GM23248 (cell line): ENCODE measurements at regions not wholly inside any gene's neighbourhood (a gene's known extent, or its start where the extent isn't known, plus 50 kb on each side); places are given as distances from the start of the nearest gene placed in this dataset.

ENCODE experiments used
- DNase-seq: peaks from one replicate; pipeline ENCODE4 v3.0.0-alpha.2; 2015
- H2AFZ ChIP-seq: fragments of 200-600 bp; sonication (generic); 2 replicates; pipeline ENCODE4 v1.6.1; 2016; ENCODE audit warnings: antibody characterized with exemption
- H3F3A ChIP-seq: fragments of 200-600 bp; sonication (generic); 2 replicates; pipeline ENCODE4 v1.6.1; 2016; ENCODE audit warnings: mild to moderate bottlenecking, antibody characterized with exemption, mixed run types; ENCODE audit not compliant: insufficient read depth
- H3K27ac ChIP-seq: fragments of 200-600 bp; sonication (generic); 2 replicates; pipeline ENCODE4 v1.5.1; 2016; ENCODE audit warnings: mild to moderate bottlenecking
- H3K27me3 ChIP-seq: fragments of 200-600 bp; sonication (generic); replicated peaks from 2 replicates; pipeline ENCODE4 v1.6.1; 2016; ENCODE audit warnings: mild to moderate bottlenecking; ENCODE audit not compliant: insufficient read depth
- H3K36me3 ChIP-seq: fragments of 200-600 bp; sonication (generic); 2 replicates; pipeline ENCODE4 v1.6.1; 2016; ENCODE audit warnings: low read depth, mild to moderate bottlenecking
- H3K4me1 ChIP-seq: fragments of 200-600 bp; sonication (generic); 2 replicates; pipeline ENCODE4 v1.6.1; 2016; ENCODE audit warnings: mild to moderate bottlenecking; ENCODE audit not compliant: insufficient read depth
- H3K4me2 ChIP-seq: fragments of 200-600 bp; sonication (generic); one replicate; pipeline ENCODE4 v1.6.1; 2016; ENCODE audit warnings: mild to moderate bottlenecking; ENCODE audit not compliant: unreplicated experiment
- H3K4me3 ChIP-seq: fragments of 200-600 bp; sonication (generic); 2 replicates; pipeline ENCODE4 v1.5.1; 2016; ENCODE audit warnings: mild to moderate bottlenecking
- H3K79me2 ChIP-seq: fragments of 200-600 bp; sonication (generic); 2 replicates; pipeline ENCODE4 v1.6.1; 2016; ENCODE audit warnings: mild to moderate bottlenecking; ENCODE audit not compliant: insufficient read depth
- H3K9ac ChIP-seq: fragments of 200-600 bp; sonication (generic); 2 replicates; pipeline ENCODE4 v1.6.1; 2016; ENCODE audit warnings: mild to moderate bottlenecking
- H3K9me2 ChIP-seq: fragments of 200-600 bp; sonication (generic); 2 replicates; pipeline ENCODE4 v1.6.1; 2016; ENCODE audit warnings: mixed run types, mild to moderate bottlenecking, moderate library complexity; ENCODE audit not compliant: insufficient read depth
- H3K9me3 ChIP-seq: fragments of 200-600 bp; sonication (generic); one replicate; pipeline ENCODE4 v1.6.1; 2017; ENCODE audit warnings: low read depth
- H4K20me1 ChIP-seq: fragments of 200-600 bp; sonication (generic); 2 replicates; pipeline ENCODE4 v1.6.0; 2016; ENCODE audit not compliant: insufficient read depth
- EZH2 ChIP-seq: fragments of 200-600 bp; sonication (generic); IDR thresholded peaks from 2 replicates; pipeline ENCODE4 v1.6.1; 2018; ENCODE audit warnings: antibody characterized with exemption, mild to moderate bottlenecking; ENCODE audit not compliant: insufficient read depth, poor library complexity, severe bottlenecking
- EZH2phosphoT487 ChIP-seq: fragments of 200-600 bp; sonication (generic); IDR thresholded peaks from 2 replicates; pipeline ENCODE4 v1.6.1; 2018; ENCODE audit warnings: antibody characterized with exemption, moderate library complexity, mild to moderate bottlenecking, low read depth; ENCODE audit not compliant: insufficient read depth
- WGBS, 2 experiments: methylation state at CpG; one replicate each; pipeline ENCODE4 v1.1.6; 2015 to 2017; ENCODE audit warnings: low lambda C conversion rate in 2 of 2, low coverage in 1 of 2; ENCODE audit errors: missing lambda C conversion rate in 2 of 2; 5-methylcytosine and 5-hydroxymethylcytosine counted together
- in situ Hi-C: fragments of 300-500 bp; cut with MboI; formaldehyde crosslinking; loops from 2 replicates; pipeline ENCODE4 v1.15.0; 2020

DNA sequence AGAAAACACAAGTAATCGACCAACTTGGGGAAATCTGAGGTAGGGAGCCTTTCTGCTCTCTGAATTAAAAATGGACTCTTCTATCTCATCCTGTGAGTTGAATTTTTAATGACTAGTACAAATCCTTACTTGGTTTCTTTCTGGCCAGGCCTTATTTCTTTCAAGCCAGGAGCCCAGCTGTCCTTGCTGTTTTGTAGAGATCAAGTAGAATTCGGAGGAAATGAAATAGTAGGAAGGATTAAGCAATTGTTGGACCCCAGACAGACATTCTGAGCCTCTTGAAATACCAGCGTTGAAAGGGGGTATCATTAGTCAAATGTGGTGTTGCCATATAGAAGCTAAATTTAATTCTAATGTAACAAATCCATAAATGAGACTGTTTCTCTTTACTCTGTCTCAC is 53.7 kb upstream of the SMIM15 start:
- no peak overlapping the region for H2AFZ ChIP-seq
- H3F3A ChIP-seq, result no peaks in the 10 kb centered on the region
- TF ChIP-seq EZH2phosphoT487 (no peak), EZH2 (no peak)
- no peak overlapping the region for H3K4me2 ChIP-seq
- no peaks in the 10 kb centered on the region for H3K36me3 ChIP-seq
- H3K79me2 ChIP-seq, result no peaks in the 10 kb centered on the region
- H3K9ac ChIP-seq, result no peak overlapping the region
- DNase-seq, result no peak
- H3K4me1 ChIP-seq, result no peaks in the 10 kb centered on the region
- no peak overlapping the region for H3K27ac ChIP-seq
- WGBS, 2 experiments, result 19 to 25% methylated on average over 3 of the region's 3 CpGs
- no peaks in the 10 kb centered on the region for H3K9me2 ChIP-seq
- H4K20me1 ChIP-seq, result no peaks in the 10 kb centered on the region
- H3K27me3 ChIP-seq, result peaks cover 30% of the 10 kb centered on the region
- in situ Hi-C loops, result no loop called here
- H3K9me3 ChIP-seq, result no peaks in the 10 kb centered on the region
- H3K4me3 ChIP-seq, result no peak overlapping the region

DNA sequence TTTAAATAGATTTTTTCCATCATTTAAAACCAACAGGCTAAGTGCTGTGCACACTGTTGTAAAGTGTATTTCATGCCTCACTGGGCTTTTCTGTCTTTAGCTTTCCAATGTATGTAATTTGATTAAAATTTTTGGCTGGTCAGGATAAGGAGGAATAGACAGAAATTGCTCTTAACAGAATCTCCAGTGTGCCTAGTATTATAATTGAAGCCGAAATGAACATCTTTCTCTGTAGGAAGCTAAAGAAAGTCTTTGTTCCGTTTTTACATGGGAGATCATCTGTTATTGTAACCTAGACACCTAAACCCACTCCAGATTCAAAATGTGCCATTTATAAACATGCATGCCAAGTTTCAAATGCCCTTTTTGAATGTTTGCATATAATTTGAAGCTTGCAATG is 54.5 kb upstream of the SMIM15 start:
- H3K79me2 ChIP-seq, result no peaks in the 10 kb centered on the region
- no peak overlapping the region for H3K4me3 ChIP-seq
- no peak overlapping the region for H3K4me2 ChIP-seq
- H3K27me3 ChIP-seq, result peaks cover 29% of the 10 kb centered on the region
- no peaks in the 10 kb centered on the region for H3K4me1 ChIP-seq
- no peak overlapping the region for H2AFZ ChIP-seq
- H3K9ac ChIP-seq, result no peak overlapping the region
- no peaks in the 10 kb centered on the region for H3F3A ChIP-seq
- H3K36me3 ChIP-seq, result no peaks in the 10 kb centered on the region
- WGBS, 2 experiments, result 30 to 39% methylated on average over 2 of the region's 2 CpGs
- DNase-seq, result no peak
- H3K9me2 ChIP-seq, result no peaks in the 10 kb centered on the region
- no peak overlapping the region for H3K27ac ChIP-seq
- in situ Hi-C loops, result no loop called here
- TF ChIP-seq EZH2 (no peak), EZH2phosphoT487 (no peak)
- no peaks in the 10 kb centered on the region for H3K9me3 ChIP-seq
- no peaks in the 10 kb centered on the region for H4K20me1 ChIP-seq

DNA sequence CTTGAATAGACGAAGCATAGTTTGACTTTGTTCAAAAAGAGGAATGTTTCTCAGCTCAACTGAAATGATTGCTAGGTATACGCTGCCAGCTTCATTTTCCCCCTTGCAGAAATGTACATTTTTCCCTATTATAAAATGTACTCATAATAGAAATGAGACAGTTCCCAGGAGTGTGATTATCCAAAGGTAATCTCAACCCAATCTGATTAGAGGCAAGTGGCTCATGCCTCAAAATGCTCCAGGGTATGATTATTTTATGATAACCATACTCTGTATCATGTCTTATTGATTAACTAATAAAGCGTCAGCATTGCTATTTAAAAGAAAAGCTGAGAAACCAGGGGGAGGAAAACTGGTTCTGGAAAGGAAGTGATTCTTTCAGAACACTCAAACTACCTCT is 54.9 kb upstream of the SMIM15 start:
- no peak overlapping the region for H3K4me2 ChIP-seq
- no peaks in the 10 kb centered on the region for H4K20me1 ChIP-seq
- in situ Hi-C loops, result no loop called here
- H2AFZ ChIP-seq, result no peak overlapping the region
- 37 to 45% methylated on average over 3 of the region's 3 CpGs for WGBS, 2 experiments
- no peaks in the 10 kb centered on the region for H3K36me3 ChIP-seq
- H3K27ac ChIP-seq, result no peak overlapping the region
- H3F3A ChIP-seq, result no peaks in the 10 kb centered on the region
- H3K9ac ChIP-seq, result no peak overlapping the region
- no peaks in the 10 kb centered on the region for H3K79me2 ChIP-seq
- H3K4me3 ChIP-seq, result no peak overlapping the region
- DNase-seq, result no peak
- H3K27me3 ChIP-seq, result peaks cover 25% of the 10 kb centered on the region
- TF ChIP-seq EZH2 (no peak), EZH2phosphoT487 (no peak)
- no peaks in the 10 kb centered on the region for H3K9me2 ChIP-seq
- H3K9me3 ChIP-seq, result no peaks in the 10 kb centered on the region
- H3K4me1 ChIP-seq, result no peaks in the 10 kb centered on the region

DNA sequence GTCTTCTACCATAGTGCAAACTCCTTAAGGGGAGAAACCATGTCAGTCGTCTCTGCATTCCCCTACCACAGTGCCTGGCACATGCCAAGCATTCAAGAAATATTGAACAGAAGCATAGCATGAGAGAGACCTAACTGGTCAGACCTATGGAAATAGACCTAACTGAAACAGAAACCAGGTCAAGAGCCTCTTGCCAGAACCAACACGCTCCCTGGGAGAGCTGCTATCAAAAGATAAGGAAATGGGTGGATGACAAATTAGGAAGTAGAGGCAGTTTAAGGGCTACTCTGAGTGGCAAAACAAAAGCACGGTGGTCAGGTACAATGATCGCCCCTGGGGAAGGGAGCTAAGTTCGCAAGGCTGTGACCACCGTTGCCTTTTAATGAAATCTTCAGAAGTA is 66.0 kb upstream of the SMIM15 start:
- no peak for DNase-seq
- no peaks in the 10 kb centered on the region for H4K20me1 ChIP-seq
- H3K4me3 ChIP-seq, result no peak overlapping the region

DNA sequence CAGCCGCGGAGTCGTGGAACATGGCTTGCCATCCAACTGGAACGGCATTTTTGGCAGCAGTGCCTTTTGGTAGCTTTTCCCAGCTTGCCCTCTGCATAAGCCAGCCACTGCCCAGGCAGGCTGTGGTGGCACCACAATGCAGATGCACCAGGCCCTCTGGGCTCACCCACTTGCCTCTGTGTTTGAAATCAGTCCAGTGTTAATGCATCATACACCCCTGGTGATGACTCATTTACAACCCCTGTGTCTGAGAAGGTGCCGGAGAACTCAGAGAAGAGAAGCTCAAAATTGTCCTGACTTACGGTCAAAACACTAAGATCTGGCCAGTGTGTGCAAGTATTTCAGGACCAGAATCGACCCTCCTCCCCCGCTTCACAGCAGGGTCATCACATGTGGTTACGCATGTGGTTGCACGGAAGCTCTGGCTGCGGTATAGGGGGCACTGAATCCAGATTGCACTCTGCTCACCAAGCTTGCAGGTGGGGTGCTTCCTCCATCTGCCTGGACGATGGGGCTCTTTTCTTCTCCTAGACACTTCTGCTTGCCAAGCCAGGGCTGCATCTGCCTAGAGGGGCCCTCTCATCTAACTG is 66.5 kb upstream of the SMIM15 start:
- Histone ChIP-seq H3K79me2 (no peaks in the 10 kb centered on the region), H3K4me2 (no peak overlapping the region), H3K36me3 (no peaks in the 10 kb centered on the region), H3K4me3 (no peak overlapping the region), H2AFZ (no peak overlapping the region), H3K27me3 (no peaks in the 10 kb centered on the region), H3F3A (no peaks in the 10 kb centered on the region), H3K9me2 (no peaks in the 10 kb centered on the region), H3K9ac (no peak overlapping the region), H3K27ac (no peak overlapping the region), H4K20me1 (no peaks in the 10 kb centered on the region), H3K4me1 (no peaks in the 10 kb centered on the region), H3K9me3 (no peaks in the 10 kb centered on the region)
- WGBS, 2 experiments, result 81% methylated on average over 12 of the region's 12 CpGs
- DNase-seq, result peak; percentile 45
- no peak for TF ChIP-seq EZH2phosphoT487
- no peak for TF ChIP-seq EZH2
- in situ Hi-C loops, result no loop called here

More for the DNA sequence above, 66.0 kb upstream of the SMIM15 start:
- WGBS, 2 experiments, result 86 to 90% methylated on average over 6 of the region's 6 CpGs
- TF ChIP-seq EZH2phosphoT487 (no peak), EZH2 (no peak)
- Histone ChIP-seq H3K9me2 (no peaks in the 10 kb centered on the region), H3F3A (no peaks in the 10 kb centered on the region), H3K79me2 (no peaks in the 10 kb centered on the region), H3K9me3 (no peaks in the 10 kb centered on the region), H3K4me1 (no peaks in the 10 kb centered on the region), H3K36me3 (no peaks in the 10 kb centered on the region), H3K4me2 (no peak overlapping the region), H3K27ac (no peak overlapping the region), H2AFZ (no peak overlapping the region), H3K9ac (no peak overlapping the region), H3K27me3 (no peaks in the 10 kb centered on the region)
- in situ Hi-C loops, result no loop called here
